ENCODE measurements at regions not wholly inside any gene's neighbourhood (a gene's known extent, or its start where the extent isn't known, plus 50 kb on each side); places are given as distances from the start of the nearest gene placed in this dataset.

GRCh38 chr7:32163896-32164295 is 93.7 kb upstream of the PDE1C start:
- TF ChIP-seq CTCF (IDR thresholded peaks at IDR 0.05) (no peak), POLR2A (IDR thresholded peaks at IDR 0.05) (no peak)

Measured in suprapubic skin (tissue), 3 donors.